Ammon's horn (tissue), 1 donor: ENCODE measurements at regions not wholly inside any gene's neighbourhood (a gene's known extent, or its start where the extent isn't known, plus 50 kb on each side); places are given as distances from the start of the nearest gene placed in this dataset.
A peak's percentile ranks its signal among the peaks of the same experiment; 100 is the strongest.
"Not testable (repeated sequence)": the region's sequence is repeated elsewhere in the genome, so short reads cannot be mapped to it uniquely, and the experiment has no call there.

ENCODE experiments used
- DNase-seq: peaks from one replicate; pipeline ENCODE4 v3.0.0-alpha.2; 2016; ENCODE audit warnings: low spot score

GRCh38 chr3:127440384-127440783 is 150.1 kb downstream of the TPRA1 start:
- no peak for DNase-seq

- DNase-seq: no peak
Measured at GRCh38 chr3:127439621-127440020, 150.9 kb downstream of the TPRA1 start.

GRCh38 chr3:127438951-127439350 is 151.1 kb upstream of the PRR20G start:
- DNase-seq: no peak

- DNase-seq: no peak
Measured at GRCh38 chr3:127438371-127438770, 150.5 kb upstream of the PRR20G start.

GRCh38 chr3:127435299-127435698 is 147.5 kb upstream of the PRR20G start:
- not testable (repeated sequence) for DNase-seq

GRCh38 chr3:127431066-127431465 is 143.2 kb upstream of the PRR20G start:
- DNase-seq: no peak

- DNase-seq: no peak
Measured at GRCh38 chr3:127428344-127428997, 140.6 kb upstream of the PRR20G start.

- DNase-seq: no peak
Measured at GRCh38 chr3:127427666-127428065, 139.8 kb upstream of the PRR20G start.

- DNase-seq: no peak
Measured at GRCh38 chr3:127427156-127427555, 139.3 kb upstream of the PRR20G start.

GRCh38 chr3:127426444-127427153 is 138.8 kb upstream of the PRR20G start:
- peak; percentile 56 for DNase-seq

GRCh38 chr3:127425505-127426443 is 137.9 kb upstream of the PRR20G start:
- no peak for DNase-seq

GRCh38 chr3:127424766-127425504 is 137.1 kb upstream of the PRR20G start:
- DNase-seq: no peak

GRCh38 chr3:127423856-127424765 is 136.3 kb upstream of the PRR20G start:
- DNase-seq: no peak

GRCh38 chr3:127422663-127423375 is 135.0 kb upstream of the PRR20G start:
- peak; percentile 55 for DNase-seq

GRCh38 chr3:127421943-127422662 is 134.3 kb upstream of the PRR20G start:
- DNase-seq: no peak

GRCh38 chr3:127420829-127421228 is 133.0 kb upstream of the PRR20G start:
- no peak for DNase-seq

- no peak for DNase-seq
Measured at GRCh38 chr3:127419641-127420553, 132.1 kb upstream of the PRR20G start.

- DNase-seq: no peak
Measured at GRCh38 chr3:127419182-127419581, 131.3 kb upstream of the PRR20G start.
